MV-4-11 (cell line): ENCODE measurements at regions not wholly inside any gene's neighbourhood (a gene's known extent, or its start where the extent isn't known, plus 50 kb on each side); places are given as distances from the start of the nearest gene placed in this dataset.
A peak's percentile ranks its signal among the peaks of the same experiment; 100 is the strongest.
"Not testable (repeated sequence)": the region's sequence is repeated elsewhere in the genome, so short reads cannot be mapped to it uniquely, and the experiment has no call there.

Source experiments
- DNase-seq: peaks from one replicate; lab custom pipeline; 2025; lab: John Stamatoyannopoulos, UW

DNA sequence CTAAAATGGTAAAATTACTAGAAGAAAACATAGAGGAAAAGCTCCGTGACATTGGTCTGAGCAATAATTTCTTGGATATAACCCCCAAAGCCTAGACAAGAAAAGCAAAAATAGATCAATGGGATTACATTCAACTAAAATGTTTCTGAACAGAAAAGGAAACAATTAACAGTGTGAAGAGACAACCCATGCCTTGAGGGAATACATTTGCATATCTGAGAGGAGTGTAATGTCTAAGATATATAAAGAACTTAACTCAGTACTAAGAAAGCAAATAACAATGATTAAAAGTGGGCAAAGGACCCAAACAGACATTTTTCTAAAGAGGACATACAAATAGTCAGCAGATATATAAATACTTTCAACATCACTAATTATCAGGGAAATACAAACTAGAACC is 206.2 kb downstream of the VAPA start:
- DNase-seq = no peak

- DNase-seq = no peak
These were observed 206.8 kb downstream of the VAPA start for GRCh38 chr18:10120622-10121021.

GRCh38 chr18:10121028-10121427 is 207.2 kb downstream of the VAPA start:
- no peak for DNase-seq

- DNase-seq = no peak
These were observed 208.1 kb downstream of the VAPA start for GRCh38 chr18:10121786-10122515.

DNA sequence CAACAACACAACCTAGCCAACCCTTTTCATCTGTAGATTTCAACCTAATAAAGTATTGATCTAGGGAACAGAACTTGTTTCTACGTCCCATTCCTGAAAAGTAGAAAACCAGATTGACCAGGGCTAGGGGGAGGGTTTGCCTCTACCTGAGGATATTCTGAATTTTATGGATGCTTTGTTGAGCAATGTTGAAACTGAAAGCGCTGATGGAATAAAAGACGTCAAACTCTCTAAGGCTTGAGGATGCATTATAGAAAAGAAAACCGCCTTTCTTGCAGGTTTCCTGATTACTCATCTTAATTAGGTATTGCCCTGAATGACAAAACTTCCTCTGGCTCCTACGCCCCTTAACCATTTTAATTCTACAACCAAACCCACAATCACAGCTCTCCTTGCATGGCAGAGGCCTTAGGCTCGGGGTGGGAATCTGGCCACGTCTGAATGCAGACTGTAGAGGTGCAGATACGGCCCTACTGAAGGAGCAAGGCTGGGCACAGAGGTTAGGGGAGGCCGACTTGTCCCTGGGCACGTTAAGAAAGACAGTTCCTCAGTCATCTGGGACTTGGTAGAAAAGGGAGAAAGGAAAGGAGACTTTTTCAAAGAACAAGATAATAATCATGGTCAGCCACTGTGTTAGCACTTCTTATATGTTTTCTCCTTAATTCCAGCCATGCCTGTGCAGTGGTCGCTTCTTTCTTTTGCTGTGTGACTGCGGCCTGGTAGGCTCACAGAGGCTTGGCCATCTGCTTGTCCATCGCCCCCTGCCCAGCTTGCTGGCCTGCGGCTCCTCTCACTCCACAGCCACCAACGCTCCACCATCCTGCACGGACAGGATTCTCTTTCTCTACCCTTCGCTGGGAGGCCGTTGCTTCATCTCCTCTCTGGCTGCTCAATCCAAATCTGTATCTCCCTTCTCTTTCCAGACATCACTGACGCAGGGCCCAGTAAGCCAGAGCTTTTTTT is 209.5 kb downstream of the VAPA start:
- no peak for DNase-seq

- DNase-seq = no peak
These were observed 210.3 kb downstream of the VAPA start for GRCh38 chr18:10124071-10124470.

GRCh38 chr18:10124557-10124956 is 210.7 kb downstream of the VAPA start:
- DNase-seq = no peak

DNA sequence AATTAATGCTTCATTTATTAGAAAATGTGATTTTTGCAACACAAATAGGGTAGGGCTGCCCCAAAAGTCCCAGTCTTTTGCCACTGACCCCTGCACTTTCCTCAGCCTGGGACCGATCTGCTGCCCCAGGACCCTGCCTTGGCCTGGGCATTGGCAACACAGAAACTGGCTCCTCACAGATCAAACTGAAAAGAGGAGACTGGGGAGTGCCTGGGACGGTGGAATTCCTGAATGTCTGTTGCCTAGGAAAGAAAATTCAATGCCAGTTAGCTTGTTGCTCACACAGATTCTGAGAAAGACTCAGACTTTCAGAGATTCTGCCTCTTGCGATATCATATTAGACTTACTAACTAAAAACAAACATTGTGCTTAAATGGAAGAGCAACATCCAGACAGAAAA is 211.2 kb downstream of the VAPA start:
- no peak for DNase-seq

DNA sequence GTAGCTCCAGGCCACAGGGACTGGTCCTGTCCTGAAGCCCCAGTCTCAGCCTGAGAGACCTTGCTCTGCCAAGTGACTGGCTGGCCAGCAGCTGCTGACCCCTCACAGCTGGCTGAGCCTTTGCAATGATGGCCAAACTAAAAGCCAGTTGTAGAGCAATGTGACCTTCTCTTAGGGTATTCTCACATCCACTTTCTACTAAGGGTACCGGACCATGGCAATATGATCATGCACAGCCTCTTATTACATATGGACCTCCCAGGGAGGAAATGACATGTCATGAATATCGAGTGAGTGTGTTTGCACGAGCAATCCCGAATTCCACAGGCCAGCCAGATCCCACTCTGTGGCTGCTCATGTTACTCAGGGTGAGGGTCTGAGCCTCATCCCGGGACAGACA is 213.9 kb downstream of the VAPA start:
- DNase-seq = no peak

DNA sequence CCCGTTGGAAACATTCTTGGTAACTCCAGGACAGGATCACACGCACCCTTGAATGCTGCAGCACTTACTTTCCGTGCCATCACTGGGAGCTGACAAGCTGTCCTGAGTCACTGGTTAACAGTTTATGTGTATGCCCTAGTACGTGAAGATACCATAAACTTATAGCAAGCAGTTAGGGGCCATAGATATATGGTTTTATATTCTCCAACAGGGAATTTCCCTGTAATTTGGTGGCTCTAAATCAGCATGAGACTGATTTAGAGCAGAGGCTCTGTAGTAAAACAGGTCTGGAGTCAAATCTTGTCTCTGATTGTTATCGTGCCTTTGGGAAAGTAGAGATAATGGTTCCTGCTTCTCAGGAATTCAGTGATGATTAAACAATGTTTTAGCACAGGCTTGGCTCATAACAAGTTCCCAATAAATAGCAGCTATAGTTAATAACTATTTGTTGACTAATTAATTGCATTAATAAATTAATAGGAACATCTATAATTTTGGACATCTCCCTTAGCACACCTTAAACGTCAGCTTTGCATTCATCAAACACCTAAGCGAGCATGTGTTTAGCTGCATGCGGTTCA is 215.2 kb downstream of the VAPA start:
- DNase-seq = no peak

GRCh38 chr18:10130606-10131005 is 216.8 kb downstream of the VAPA start:
- no peak for DNase-seq

- no peak for DNase-seq
These were observed 217.3 kb downstream of the VAPA start for GRCh38 chr18:10131081-10131459.

GRCh38 chr18:10131460-10132395 is 217.9 kb downstream of the VAPA start:
- DNase-seq = no peak

DNA sequence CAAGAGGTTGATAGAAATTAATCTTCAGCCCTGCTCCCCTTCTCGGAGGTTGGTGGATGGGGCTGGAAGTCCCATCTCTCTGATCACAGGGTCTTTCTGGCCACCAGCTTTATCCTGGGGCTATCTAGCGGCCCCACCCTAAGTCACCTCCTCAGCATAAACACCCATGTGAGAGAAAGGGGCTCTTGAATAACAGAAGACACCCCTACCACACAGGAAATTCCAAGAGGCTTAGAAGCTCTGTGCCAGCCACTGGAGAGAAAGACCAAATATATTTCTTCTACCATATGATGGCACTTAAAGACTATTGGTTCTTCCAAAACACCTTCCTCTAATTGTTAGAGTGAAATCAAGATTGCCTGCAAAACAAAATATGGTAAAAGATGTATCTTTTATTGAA is 219.7 kb downstream of the VAPA start:
- no peak for DNase-seq

DNA sequence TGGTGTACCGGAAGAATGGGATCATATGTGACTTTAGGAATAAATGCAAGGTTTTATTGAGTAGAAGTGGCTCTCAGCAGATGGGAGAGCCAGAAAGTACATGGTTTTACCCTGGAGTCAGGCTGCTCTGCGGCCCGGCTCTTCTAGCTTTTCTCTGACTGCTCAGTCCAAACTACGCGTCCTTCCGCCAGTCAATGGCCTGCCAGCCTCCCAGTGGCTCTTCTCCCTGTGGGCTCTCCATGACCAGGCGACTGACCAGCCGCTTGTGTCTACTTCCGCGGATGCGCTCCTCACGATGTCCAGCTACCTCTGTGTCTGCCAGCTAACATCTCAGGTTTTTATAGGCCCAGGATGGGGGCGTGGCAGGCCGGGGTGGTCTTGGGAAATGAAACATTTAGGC is 220.4 kb downstream of the VAPA start:
- no peak for DNase-seq

DNA sequence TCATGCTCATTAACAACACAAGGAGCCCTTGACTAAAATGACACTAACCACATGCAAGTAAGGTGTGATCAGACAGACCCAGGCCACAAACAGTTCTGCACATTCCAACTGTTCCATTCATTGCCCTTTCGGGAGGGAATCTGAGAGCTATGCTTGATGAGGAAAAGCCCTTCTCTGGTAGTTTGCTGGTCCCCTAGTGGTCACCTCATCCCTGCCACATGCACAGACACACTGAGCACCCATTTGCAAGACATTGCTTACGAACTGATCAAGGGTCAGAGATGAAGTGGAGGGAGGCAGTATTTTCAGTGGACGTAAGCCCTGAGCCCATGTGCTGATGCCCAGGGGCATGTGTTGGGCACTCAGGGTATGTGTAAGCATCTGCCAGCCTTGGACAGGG is 220.9 kb downstream of the VAPA start:
- DNase-seq = not testable (repeated sequence)

- no peak for DNase-seq
These were observed 221.6 kb downstream of the VAPA start for GRCh38 chr18:10135302-10135926.

GRCh38 chr18:10138719-10139118 is 224.9 kb downstream of the VAPA start:
- no peak for DNase-seq

- no peak for DNase-seq
These were observed 226.1 kb downstream of the VAPA start for GRCh38 chr18:10139783-10140410.

DNA sequence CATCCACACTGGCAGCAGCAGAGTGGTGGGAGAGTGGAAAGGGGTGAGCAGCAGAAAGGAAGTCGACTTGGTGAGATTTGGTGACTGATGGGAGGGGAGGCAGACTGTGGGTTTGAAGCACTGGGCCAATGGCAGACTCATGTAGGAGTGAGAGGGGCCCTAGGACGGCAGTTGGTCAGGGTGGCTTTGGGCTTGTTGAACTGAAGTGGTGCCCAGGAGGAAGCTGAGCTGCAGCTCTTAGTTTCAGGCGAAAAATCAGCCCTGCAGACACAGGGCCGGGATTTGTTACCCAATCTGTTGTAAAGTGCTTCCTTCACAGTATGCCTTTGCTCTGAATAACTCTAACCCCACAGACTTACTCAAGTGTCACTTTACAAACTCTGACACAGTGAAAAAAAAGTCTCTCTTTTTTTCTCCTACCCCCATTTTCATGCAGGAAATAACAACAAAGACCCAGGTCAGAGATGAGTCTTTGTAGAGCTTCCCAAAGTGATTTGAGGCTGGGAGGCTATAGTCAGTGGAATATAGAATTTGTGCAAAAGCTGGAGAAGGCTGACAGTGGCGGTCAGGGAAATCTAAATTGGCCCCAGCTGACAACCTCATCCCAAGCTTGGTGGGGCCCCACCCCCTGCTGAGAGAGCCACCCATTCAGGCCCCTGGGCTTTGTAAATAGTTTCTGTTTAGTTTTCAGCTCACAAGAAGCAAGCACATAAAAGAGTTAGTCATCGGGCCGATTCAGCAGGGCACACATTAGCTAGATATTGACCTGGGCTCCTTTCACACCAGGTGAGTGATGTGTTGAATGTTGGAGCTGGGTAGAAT is 226.9 kb downstream of the VAPA start:
- peak; percentile 91 for DNase-seq
